Karpas-422 (cell line): ENCODE measurements at regions not wholly inside any gene's neighbourhood (a gene's known extent, or its start where the extent isn't known, plus 50 kb on each side); places are given as distances from the start of the nearest gene placed in this dataset.
"Not testable (repeated sequence)": the region's sequence is repeated elsewhere in the genome, so short reads cannot be mapped to it uniquely, and the experiment has no call there.

ENCODE experiments used
- DNase-seq: peaks from one replicate; pipeline ENCODE4 v3.0.0-alpha.2; 2015
- H2AFZ ChIP-seq: fragments of 200-600 bp; sonication (generic); 2 replicates; pipeline ENCODE4 v1.6.1; 2014; ENCODE audit warnings: antibody characterized with exemption, low read length, mixed read lengths
- H3K27ac ChIP-seq: fragments of 200-600 bp; sonication (generic); 2 replicates; pipeline ENCODE4 v1.5.1; 2014; ENCODE audit warnings: mild to moderate bottlenecking, low read length, moderate library complexity
- H3K27me3 ChIP-seq: fragments of 200-600 bp; sonication (generic); 2 replicates; pipeline ENCODE4 v1.6.1; 2014; ENCODE audit warnings: low read length, mixed read lengths
- H3K36me3 ChIP-seq: fragments of 200-600 bp; sonication (generic); 2 replicates; pipeline ENCODE4 v1.6.1; 2014; ENCODE audit warnings: low read length, mixed read lengths; ENCODE audit not compliant: insufficient read depth
- H3K4me1 ChIP-seq: fragments of 200-600 bp; sonication (generic); 2 replicates; pipeline ENCODE4 v1.6.1; 2014; ENCODE audit warnings: mild to moderate bottlenecking, low read length, mixed read lengths
- H3K4me2 ChIP-seq: fragments of 200-600 bp; sonication (generic); 2 replicates; pipeline ENCODE4 v1.6.1; 2014; ENCODE audit warnings: low read length, low read depth, mild to moderate bottlenecking; ENCODE audit not compliant: poor library complexity, severe bottlenecking
- H3K4me3 ChIP-seq: fragments of 200-600 bp; sonication (generic); 2 replicates; pipeline ENCODE4 v1.5.1; 2014; ENCODE audit warnings: mild to moderate bottlenecking, antibody characterized with exemption, low read length, mixed read lengths
- H3K79me2 ChIP-seq: fragments of 200-600 bp; sonication (generic); 2 replicates; pipeline ENCODE4 v1.6.1; 2014; ENCODE audit warnings: mild to moderate bottlenecking, low read length, mixed read lengths
- H3K9ac ChIP-seq: fragments of 200-600 bp; sonication (generic); 2 replicates; pipeline ENCODE4 v1.6.0; 2014; ENCODE audit warnings: low read length
- H3K9me2 ChIP-seq: fragments of 200-600 bp; sonication (generic), shearing (Covaris generic); replicated peaks from 2 replicates; pipeline ENCODE4 v1.6.0; 2014; ENCODE audit warnings: mild to moderate bottlenecking, low read length, moderate library complexity; ENCODE audit not compliant: insufficient read depth
- H3K9me3 ChIP-seq: fragments of 300-700, 200-600 bp; sonication (generic); 2 replicates; pipeline ENCODE4 v1.6.1; 2014; ENCODE audit warnings: low read length, mixed read lengths
- H4K20me1 ChIP-seq: fragments of 200-600 bp; sonication (generic); 2 replicates; pipeline ENCODE4 v1.6.1; 2014; ENCODE audit warnings: mild to moderate bottlenecking, antibody characterized with exemption, low read length, low read depth; ENCODE audit not compliant: insufficient read depth

DNA sequence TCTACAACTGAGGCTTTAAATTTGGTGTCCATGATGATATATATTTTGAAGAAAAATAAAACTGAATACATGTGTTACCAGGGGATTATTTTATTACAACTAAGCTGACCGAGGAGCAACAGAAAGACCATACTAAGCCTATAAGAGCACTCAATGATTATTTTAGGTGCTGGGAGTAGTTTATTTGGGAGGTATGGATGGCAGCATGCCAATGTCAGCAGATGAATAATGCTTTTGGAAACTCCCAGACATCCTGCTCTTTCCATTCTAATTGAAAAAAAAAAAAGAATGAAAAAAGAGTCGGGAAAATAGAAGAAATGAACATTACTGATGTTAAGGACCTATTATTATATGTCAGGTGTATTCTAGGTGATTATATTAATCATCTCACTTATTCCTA is 441.2 kb downstream of the BTG1 start:
- H3K27me3 ChIP-seq, result no peaks in the 10 kb centered on the region
- no peak for DNase-seq
- H3K27ac ChIP-seq, result no peak overlapping the region
- no peak overlapping the region for H3K4me3 ChIP-seq
- no peaks in the 10 kb centered on the region for H3K4me1 ChIP-seq
- H2AFZ ChIP-seq, result no peak overlapping the region
- no peak overlapping the region for H3K4me2 ChIP-seq
- no peaks in the 10 kb centered on the region for H3K36me3 ChIP-seq
- no peak overlapping the region for H3K9ac ChIP-seq
- H3K79me2 ChIP-seq, result no peaks in the 10 kb centered on the region
- H3K9me2 ChIP-seq, result no peaks in the 10 kb centered on the region
- H4K20me1 ChIP-seq, result no peaks in the 10 kb centered on the region
- H3K9me3 ChIP-seq, result no peaks in the 10 kb centered on the region

DNA sequence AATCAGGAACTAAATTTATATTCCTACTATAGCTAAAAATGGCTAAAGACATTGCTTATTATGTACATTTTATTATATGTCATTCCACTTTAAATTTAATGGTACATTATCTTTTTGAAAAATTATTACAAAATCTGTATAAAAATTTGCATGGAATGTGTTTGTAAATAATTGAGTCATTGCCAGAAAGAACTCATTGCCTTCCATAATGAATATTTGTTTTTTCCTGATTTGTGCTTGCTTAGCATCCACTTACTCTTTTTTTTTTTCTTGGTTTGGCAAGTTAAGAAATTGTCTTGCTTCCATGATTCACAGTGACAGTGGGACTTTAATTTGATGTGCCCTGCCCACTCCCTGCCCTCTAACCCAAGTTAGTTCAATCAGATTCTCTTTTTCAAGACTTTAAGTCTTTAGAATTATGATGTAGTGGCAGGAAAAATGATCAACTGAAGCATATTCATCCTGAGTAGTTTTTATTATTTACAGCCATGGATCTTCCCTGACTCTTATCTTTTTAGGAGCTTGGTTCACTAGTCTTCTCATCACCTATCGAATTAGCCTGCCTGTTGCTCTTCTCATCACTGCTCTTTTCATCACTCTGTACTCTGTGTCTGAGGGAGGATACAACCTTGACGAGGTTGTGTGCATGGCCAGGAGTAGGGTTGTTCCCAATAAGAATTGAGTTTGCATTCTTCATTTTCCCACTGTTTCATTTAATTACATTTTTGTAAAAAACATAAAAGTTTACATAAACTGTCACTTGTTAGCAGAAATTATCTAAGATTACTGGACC is 442.0 kb downstream of the BTG1 start:
- H3K36me3 ChIP-seq, result no peaks in the 10 kb centered on the region
- no peak overlapping the region for H3K4me3 ChIP-seq
- H3K9me2 ChIP-seq, result no peaks in the 10 kb centered on the region
- no peaks in the 10 kb centered on the region for H3K9me3 ChIP-seq
- H3K4me1 ChIP-seq, result no peaks in the 10 kb centered on the region
- no peaks in the 10 kb centered on the region for H4K20me1 ChIP-seq
- DNase-seq, result no peak
- H3K9ac ChIP-seq, result no peak overlapping the region
- H3K79me2 ChIP-seq, result no peaks in the 10 kb centered on the region
- no peaks in the 10 kb centered on the region for H3K27me3 ChIP-seq
- no peak overlapping the region for H2AFZ ChIP-seq
- no peak overlapping the region for H3K27ac ChIP-seq
- no peak overlapping the region for H3K4me2 ChIP-seq

DNA sequence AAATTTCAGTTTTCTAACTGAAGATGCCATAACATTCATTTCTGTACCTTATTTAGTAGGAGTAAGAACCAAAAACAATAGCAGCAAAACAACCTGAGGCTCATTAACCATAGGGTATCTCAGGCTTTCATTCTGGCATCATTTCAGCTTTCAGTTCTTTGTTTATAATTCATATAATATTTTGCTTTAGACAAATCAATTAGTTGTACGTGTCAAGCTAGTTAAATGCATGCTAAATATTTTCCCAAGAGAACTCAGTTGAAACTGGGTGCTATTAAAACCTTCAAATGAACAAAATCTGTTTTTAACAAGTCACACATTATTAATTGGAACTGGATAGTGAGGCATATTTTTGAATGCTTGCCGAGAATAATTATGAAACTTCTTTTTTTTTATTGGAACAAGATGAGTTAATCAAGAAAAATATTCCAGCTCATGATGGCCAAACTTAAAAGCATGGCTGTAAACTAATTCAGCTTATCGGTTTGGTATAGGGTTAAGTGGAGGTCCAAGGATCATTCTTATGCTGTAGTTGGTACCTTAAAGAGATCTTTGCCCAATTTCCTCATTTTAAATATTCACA is 442.7 kb downstream of the BTG1 start:
- no peaks in the 10 kb centered on the region for H3K27me3 ChIP-seq
- no peak for DNase-seq
- H4K20me1 ChIP-seq, result no peaks in the 10 kb centered on the region
- H3K9ac ChIP-seq, result no peak overlapping the region
- no peaks in the 10 kb centered on the region for H3K79me2 ChIP-seq
- no peaks in the 10 kb centered on the region for H3K4me1 ChIP-seq
- no peak overlapping the region for H3K4me2 ChIP-seq
- no peaks in the 10 kb centered on the region for H3K9me3 ChIP-seq
- no peaks in the 10 kb centered on the region for H3K36me3 ChIP-seq
- H2AFZ ChIP-seq, result no peak overlapping the region
- H3K4me3 ChIP-seq, result no peak overlapping the region
- no peak overlapping the region for H3K27ac ChIP-seq
- H3K9me2 ChIP-seq, result no peaks in the 10 kb centered on the region

DNA sequence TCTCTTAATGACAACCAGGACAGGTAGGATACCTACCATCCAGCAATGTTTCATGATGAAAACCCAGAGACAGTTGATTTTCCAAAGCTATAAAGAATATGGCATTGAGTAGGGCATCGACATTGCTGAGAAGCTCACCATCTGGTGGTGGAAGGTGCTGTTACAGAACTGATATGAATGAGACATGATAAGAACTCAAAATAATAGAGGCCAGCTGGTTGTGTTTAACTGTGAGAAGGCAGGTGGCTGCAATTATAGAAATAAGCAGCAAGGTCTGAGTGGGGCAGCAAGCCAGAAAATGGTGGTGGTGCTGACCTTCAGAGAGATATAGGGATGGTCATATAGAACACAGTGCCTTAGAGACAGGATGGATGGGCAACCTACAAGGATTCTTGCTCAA is 449.7 kb downstream of the BTG1 start:
- Histone ChIP-seq H2AFZ (no peak overlapping the region), H3K4me2 (no peak overlapping the region), H3K9ac (no peak overlapping the region), H3K9me3 (no peaks in the 10 kb centered on the region), H3K4me3 (no peak overlapping the region), H3K36me3 (no peaks in the 10 kb centered on the region), H3K27me3 (no peaks in the 10 kb centered on the region), H3K4me1 (no peaks in the 10 kb centered on the region), H3K27ac (no peak overlapping the region), H3K9me2 (no peaks in the 10 kb centered on the region; the same call in 1 of the 2 replicates), H4K20me1 (no peaks in the 10 kb centered on the region), H3K79me2 (no peaks in the 10 kb centered on the region)
- DNase-seq, result no peak

DNA sequence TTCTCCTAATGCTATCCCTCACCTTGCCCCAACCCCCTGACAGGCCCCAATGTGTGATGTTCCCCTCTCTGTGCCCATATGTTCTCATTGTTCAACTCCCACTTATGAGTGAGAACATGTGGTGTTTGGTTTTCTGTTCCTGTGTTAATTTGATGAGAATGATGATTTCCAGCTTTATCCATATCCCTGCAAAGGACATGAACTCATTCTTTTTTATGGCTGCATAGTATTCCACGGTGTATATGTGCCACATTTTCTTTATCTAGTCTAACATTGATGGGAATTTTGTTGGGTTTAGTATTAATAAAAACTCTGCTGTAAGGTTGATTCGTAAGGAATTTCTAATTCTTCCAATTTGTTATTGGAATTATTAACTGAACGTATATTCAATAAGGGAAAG is 450.2 kb downstream of the BTG1 start:
- H3K36me3 ChIP-seq, result not testable (repeated sequence)

DNA sequence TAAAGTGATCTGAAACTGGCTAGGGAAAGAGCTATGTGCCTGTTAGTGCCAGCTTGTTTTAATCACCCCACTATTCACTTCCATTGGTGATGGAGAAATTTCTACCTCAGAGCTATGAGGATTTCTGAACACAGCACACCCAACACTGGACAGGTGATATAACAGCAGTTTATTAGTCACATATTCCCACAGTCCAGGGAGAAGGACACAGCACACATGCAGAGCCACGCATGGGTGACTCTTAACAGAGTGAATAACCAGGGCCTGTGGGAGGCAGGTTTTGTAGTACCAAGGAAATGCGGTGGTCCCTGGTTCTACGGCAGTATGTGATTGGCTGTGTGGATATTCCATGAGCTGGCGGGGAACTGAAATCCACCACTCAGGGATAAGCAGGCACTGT is 455.1 kb downstream of the BTG1 start:
- no peaks in the 10 kb centered on the region for H3K27me3 ChIP-seq
- H3K4me3 ChIP-seq, result no peak overlapping the region
- no peaks in the 10 kb centered on the region; the same call in none of the 2 replicates for H3K9me2 ChIP-seq
- H4K20me1 ChIP-seq, result no peaks in the 10 kb centered on the region
- no peaks in the 10 kb centered on the region for H3K79me2 ChIP-seq
- no peak overlapping the region for H3K4me2 ChIP-seq
- H2AFZ ChIP-seq, result no peak overlapping the region
- no peaks in the 10 kb centered on the region for H3K36me3 ChIP-seq
- H3K4me1 ChIP-seq, result no peaks in the 10 kb centered on the region
- H3K9me3 ChIP-seq, result no peaks in the 10 kb centered on the region
- H3K9ac ChIP-seq, result no peak overlapping the region
- no peak overlapping the region for H3K27ac ChIP-seq
- no peak for DNase-seq

More for the DNA sequence above, 450.2 kb downstream of the BTG1 start:
- H3K9ac ChIP-seq, H4K20me1 ChIP-seq, H3K27ac ChIP-seq, H3K9me2 ChIP-seq, H3K4me1 ChIP-seq, H2AFZ ChIP-seq, H3K4me2 ChIP-seq, DNase-seq, H3K4me3 ChIP-seq, H3K9me3 ChIP-seq, H3K27me3 ChIP-seq, H3K79me2 ChIP-seq: not testable (repeated sequence)

DNA sequence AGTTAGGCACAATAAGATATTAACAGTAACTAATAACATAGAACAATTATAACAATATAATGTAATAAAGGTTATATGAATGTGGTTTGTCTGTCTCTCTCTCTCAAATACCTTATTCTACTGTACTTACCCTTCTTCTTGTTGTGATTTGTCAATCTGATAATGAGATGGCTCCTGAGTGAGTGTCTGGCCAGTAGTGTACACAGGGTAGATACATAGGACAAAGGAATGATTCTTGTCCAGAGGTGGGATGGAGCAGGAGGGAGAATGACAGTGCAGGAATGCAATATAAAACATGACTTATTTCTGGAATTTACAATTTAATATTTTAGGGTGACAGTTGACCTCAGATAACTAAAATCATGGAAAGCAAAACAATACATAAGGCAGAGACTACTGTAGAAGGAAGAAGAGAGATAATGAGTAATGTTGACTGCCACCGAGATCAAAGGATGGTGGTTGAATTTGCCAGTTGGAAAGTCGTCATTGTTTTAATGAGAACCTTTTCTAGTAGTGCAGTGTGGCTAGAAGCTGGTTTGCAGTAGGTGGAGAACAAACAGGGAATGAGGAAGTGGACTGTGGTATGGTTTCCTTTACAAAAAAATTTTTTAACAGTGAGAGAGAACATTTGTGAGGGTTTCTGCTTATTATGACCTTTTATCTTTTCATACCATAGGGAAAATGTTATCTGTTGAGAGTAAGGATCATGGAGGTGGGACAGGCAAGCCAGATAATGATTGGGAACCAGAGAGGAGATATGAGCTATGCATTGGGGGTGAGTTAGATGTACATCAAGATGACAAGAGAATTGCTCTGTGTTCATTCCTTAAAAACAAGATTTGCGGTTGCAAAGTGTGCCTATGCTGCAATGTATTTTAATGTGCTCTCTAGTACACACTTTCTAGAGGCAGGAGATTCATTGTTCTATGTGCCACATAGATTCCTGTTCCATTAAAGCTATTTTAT is 458.3 kb downstream of the BTG1 start:
- Histone ChIP-seq H3K4me1 (no peaks in the 10 kb centered on the region), H3K27me3 (no peaks in the 10 kb centered on the region), H3K9ac (no peak overlapping the region), H2AFZ (no peak overlapping the region), H3K9me3 (no peaks in the 10 kb centered on the region), H3K4me3 (no peak overlapping the region), H3K9me2 (no peaks in the 10 kb centered on the region; the same call in 1 of the 2 replicates), H3K27ac (no peak overlapping the region), H3K4me2 (no peak overlapping the region), H3K36me3 (no peaks in the 10 kb centered on the region), H3K79me2 (no peaks in the 10 kb centered on the region), H4K20me1 (no peaks in the 10 kb centered on the region)
- DNase-seq, result no peak

DNA sequence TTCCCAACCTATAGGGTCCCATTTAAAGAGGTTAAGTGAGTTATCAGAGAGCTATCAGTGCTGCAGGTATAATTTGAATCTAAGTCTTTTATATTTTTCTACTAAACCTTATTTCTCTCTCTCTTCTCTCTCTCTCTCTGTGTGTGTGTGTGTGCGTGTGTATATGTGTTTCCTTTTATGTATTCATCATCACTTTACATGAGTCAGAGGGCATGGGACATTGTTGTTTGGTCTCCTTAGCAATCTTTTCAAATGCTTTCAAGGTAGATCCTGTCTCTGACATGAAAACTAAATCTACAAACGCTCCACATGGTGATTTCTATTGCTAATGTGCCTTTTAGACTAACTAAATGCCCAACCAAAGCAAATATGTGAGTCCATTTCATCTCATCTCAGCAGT is 459.7 kb downstream of the BTG1 start:
- H3K79me2 ChIP-seq, result no peaks in the 10 kb centered on the region

More for the DNA sequence above, 459.7 kb downstream of the BTG1 start:
- H3K9ac ChIP-seq, result no peak overlapping the region
- no peak for DNase-seq
- H3K4me1 ChIP-seq, result no peaks in the 10 kb centered on the region
- H3K27me3 ChIP-seq, result no peaks in the 10 kb centered on the region
- no peaks in the 10 kb centered on the region for H3K9me3 ChIP-seq
- no peak overlapping the region for H3K27ac ChIP-seq
- H3K4me2 ChIP-seq, result no peak overlapping the region
- H2AFZ ChIP-seq, result no peak overlapping the region
- H3K36me3 ChIP-seq, result no peaks in the 10 kb centered on the region
- H3K4me3 ChIP-seq, result no peak overlapping the region
- no peaks in the 10 kb centered on the region; the same call in 1 of the 2 replicates for H3K9me2 ChIP-seq
- no peaks in the 10 kb centered on the region for H4K20me1 ChIP-seq
